GM10266 (cell line): ENCODE measurements at regions not wholly inside any gene's neighbourhood (a gene's known extent, or its start where the extent isn't known, plus 50 kb on each side); places are given as distances from the start of the nearest gene placed in this dataset.

ENCODE experiments used
- DNase-seq: peaks from one replicate; pipeline ENCODE4 v3.0.0; 2012; ENCODE audit errors: extremely low spot score
- TF ChIP-seq, protein P1 (sequence below): IDR thresholded peaks from 2 replicates; pipeline ENCODE4 v1.5.1; 2012; ENCODE audit warnings: mild to moderate bottlenecking, low read depth; ENCODE audit not compliant: control insufficient read depth, insufficient read depth; ENCODE audit errors: missing control alignments

DNA sequence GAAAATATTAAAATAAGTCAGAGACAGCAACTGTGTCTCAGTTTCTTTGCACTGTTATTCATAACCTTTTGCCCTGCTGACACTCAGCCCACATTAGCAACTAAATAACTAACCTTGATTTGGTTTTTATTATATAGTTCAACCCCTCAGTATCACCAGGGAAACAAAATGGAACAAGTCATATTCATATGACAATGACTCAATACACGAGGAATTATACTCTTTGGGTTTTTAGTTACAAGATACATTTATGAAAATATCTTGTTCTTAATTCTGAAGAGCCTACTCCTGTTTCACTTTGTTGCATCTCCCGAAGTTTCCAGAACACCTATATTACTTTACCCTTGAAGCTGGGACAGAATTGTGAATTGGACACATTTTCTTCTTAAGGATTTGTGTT, 845.4 kb downstream of the EFNA5 start:
- TF ChIP-seq, protein P1, sequence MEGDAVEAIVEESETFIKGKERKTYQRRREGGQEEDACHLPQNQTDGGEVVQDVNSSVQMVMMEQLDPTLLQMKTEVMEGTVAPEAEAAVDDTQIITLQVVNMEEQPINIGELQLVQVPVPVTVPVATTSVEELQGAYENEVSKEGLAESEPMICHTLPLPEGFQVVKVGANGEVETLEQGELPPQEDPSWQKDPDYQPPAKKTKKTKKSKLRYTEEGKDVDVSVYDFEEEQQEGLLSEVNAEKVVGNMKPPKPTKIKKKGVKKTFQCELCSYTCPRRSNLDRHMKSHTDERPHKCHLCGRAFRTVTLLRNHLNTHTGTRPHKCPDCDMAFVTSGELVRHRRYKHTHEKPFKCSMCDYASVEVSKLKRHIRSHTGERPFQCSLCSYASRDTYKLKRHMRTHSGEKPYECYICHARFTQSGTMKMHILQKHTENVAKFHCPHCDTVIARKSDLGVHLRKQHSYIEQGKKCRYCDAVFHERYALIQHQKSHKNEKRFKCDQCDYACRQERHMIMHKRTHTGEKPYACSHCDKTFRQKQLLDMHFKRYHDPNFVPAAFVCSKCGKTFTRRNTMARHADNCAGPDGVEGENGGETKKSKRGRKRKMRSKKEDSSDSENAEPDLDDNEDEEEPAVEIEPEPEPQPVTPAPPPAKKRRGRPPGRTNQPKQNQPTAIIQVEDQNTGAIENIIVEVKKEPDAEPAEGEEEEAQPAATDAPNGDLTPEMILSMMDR = no peak
- DNase-seq = no peak

DNA sequence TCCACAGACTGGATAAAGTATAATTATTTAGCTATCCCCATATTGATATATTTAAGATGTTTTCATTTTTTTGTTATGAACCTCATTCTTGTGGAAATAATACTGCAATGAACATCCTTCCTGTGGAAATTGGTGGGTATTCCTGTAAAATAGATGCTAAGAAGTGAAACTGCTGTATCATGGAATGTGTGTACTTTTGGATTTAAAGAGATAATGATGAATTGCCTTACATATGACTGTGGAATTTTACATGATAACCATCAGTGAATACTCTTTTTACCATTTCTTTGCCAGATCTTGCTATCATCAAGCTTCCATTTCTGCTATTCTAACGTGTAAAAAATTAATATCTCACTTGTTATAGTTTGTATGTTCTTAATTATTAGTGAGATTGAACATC, 847.9 kb downstream of the EFNA5 start:
- TF ChIP-seq, protein P1 = no peak
- DNase-seq = no peak

DNA sequence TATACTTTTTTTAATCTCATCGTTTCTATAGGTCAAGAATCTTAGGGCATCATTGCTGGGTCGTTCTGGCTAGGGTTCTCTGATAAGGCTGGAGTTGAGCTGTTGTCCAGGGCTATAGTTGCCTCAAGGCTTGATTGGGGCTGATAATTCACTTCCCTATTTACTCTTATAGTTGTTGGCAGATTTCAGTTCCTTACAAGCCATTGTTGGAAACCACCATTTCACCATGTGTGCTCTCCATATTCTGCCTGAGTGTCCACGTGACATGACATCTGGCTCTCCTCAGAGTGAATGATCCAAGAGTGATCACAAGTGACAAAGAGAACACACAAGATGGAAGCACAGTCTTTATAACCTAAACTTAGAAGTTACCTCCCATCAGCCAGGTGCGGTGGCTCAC, 852.2 kb downstream of the EFNA5 start:
- no peak for DNase-seq
- TF ChIP-seq, protein P1 = no peak

DNA sequence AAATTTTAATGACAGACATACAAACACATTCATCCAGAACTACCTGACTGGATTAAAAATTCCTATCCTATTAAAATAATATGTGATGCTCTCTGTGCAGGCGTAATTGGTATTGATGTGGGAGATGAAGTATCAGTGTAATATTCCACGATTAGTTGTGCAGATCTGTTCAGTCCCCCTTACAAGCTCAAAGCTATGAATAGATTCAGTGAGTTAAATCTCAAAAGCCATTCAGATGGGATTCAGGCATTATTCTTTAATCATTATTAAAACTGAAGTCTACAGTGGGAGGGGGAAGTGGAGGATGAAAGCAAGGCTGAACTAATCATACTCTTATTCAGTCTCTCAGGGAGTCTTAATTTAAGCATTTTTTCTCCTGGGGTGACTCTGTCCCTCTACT, 855.8 kb downstream of the EFNA5 start:
- DNase-seq = no peak
- TF ChIP-seq, protein P1 = no peak

DNA sequence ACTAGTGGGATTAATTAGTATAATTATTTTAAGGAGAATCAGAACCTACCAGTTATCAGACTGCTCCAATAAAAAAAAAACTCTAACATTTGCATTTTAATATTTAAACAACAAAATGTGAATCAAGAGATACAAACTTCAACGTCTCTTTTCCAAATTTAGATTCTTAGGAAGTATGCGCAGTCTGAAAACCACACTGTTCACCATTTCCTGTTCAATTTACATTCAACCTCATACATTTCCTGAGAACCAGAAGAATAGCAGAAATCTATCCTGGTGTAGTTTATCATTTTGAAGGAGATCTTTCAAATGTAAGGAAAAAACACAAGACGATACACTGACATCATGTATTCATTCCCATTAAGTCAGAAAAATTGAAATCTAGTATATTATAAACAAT, 869.2 kb downstream of the EFNA5 start:
- DNase-seq = no peak
- TF ChIP-seq, protein P1 = no peak

DNA sequence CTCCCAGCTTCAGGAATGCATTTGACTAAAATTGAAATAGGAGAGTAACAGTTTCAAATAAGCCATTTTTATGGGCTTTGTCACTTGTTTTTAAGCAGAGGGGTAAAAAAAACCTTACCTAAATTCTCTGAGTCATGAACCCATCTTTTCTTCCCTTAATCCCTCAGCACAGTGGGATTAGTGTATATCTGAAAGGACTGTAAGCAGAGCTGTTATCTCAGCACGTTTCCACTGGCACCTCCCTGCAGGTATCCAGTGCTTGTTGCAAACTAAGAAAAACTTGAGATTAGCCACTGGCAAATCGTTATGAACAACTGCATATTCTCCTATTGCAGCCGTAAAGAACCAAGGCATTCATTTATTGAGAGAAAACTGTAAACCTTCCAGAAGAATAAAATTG, 872.7 kb downstream of the EFNA5 start:
- TF ChIP-seq, protein P1 = no peak
- DNase-seq = no peak

DNA sequence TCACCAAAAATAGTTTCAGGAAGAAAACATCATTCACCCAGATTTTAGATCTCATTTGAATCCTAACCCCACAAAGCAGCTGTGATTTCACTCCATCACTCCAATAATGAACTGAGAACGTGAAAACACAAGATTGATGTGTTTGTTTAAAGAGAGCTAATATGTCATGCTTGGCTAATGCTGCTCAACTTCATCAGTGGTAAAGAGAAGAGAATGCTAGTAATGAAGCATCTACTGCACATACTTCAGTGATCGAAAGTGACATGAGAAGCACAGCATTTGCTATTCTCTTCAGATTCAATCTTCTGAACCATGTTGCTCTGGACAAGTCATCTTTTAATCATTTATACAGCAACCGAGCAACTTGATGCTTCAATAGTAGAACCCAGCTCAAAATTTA, 874.7 kb downstream of the EFNA5 start:
- DNase-seq = no peak
- TF ChIP-seq, protein P1 = no peak
